Spleen (tissue), 7 donors: ENCODE measurements at regions not wholly inside any gene's neighbourhood (a gene's known extent, or its start where the extent isn't known, plus 50 kb on each side); places are given as distances from the start of the nearest gene placed in this dataset.

Experiments
- CTCF ChIP-seq, 11 experiments: fragments of 200-600 bp in 7 of 11; fragments of 450-650 bp in 4 of 11; sonication (generic) in 4 of 11; IDR thresholded peaks in 8 of 11; conservative IDR thresholded peaks in 3 of 11; 1 replicate in 7 of 11; 2 replicates in 4 of 11; pipeline versions ENCODE4 v1.4.0 to v1.8.0; 2016 to 2021; ENCODE audit warnings: antibody characterized with exemption in 11 of 11, inconsistent platforms in 4 of 11, mild to moderate bottlenecking in 1 of 11
- POLR2A ChIP-seq, 3 donors: fragments of 450-650 bp; IDR thresholded peaks; one replicate each; pipeline ENCODE4 v1.5.1; 2017; ENCODE audit warnings: antibody characterized with exemption in 3 of 3, mild to moderate bottlenecking in 1 of 3
- POLR2AphosphoS5 ChIP-seq, 3 donors: sonication (generic); formaldehyde crosslinking; IDR thresholded peaks; one replicate each; pipeline ENCODE4 v1.5.1; 2017; ENCODE audit warnings: antibody characterized with exemption in 3 of 3
- donor health status: DM: no; HTN: no; CAD: no; lungs with moderate emphysema.
- donor health status: DM: no; HTN: no; CAD: no.
- donor health status: DM: no; HTN: no; CAD: no.

- no peak for TF ChIP-seq POLR2A (IDR thresholded peaks at IDR 0.05)
- TF ChIP-seq CTCF (IDR thresholded peaks at IDR 0.05 in 8 of 11, conservative IDR thresholded peaks at IDR 0.05 in 3 of 11): no peak
- TF ChIP-seq POLR2AphosphoS5 (IDR thresholded peaks at IDR 0.05): no peak
Observed at GRCh38 chr15:36430280-36430679, 149.1 kb upstream of the CDIN1 start.
